Endothelial cell of umbilical vein (primary cell): ENCODE measurements at regions not wholly inside any gene's neighbourhood (a gene's known extent, or its start where the extent isn't known, plus 50 kb on each side); places are given as distances from the start of the nearest gene placed in this dataset.

ENCODE experiments used
- CTCF ChIP-seq, 2 donors: IDR thresholded peaks; 1 replicate in 1 of 2; 2 replicates in 1 of 2; pipeline ENCODE4 v1.5.1; 2011; ENCODE audit warnings: low read length in 2 of 2, mild to moderate bottlenecking in 2 of 2, moderate library complexity in 2 of 2, control low read depth in 1 of 2, inconsistent platforms in 1 of 2, low read depth in 1 of 2; ENCODE audit not compliant: insufficient read depth in 1 of 2; ENCODE audit errors: extremely low read depth in 1 of 2
- EZH2 ChIP-seq: IDR thresholded peaks from 2 replicates; pipeline ENCODE4 v1.6.1; 2012; ENCODE audit warnings: borderline replicate concordance, low read depth, mild to moderate bottlenecking, moderate library complexity, low read length, inconsistent platforms; ENCODE audit not compliant: severe bottlenecking
- FOS ChIP-seq: IDR thresholded peaks from 2 replicates; pipeline ENCODE4 v1.6.1; 2011; ENCODE audit warnings: mild to moderate bottlenecking, low read length, moderate library complexity, borderline replicate concordance; ENCODE audit not compliant: insufficient read depth
- MYC ChIP-seq: IDR thresholded peaks from one replicate; pipeline ENCODE4 v1.6.1; 2011; ENCODE audit warnings: mild to moderate bottlenecking, low read depth, low read length
- POLR2A ChIP-seq: IDR thresholded peaks from 2 replicates; pipeline ENCODE4 v1.6.1; 2012; ENCODE audit warnings: low read depth, mild to moderate bottlenecking, control low read depth, low read length
- POLR2AphosphoS5 ChIP-seq: IDR thresholded peaks from 2 replicates; pipeline ENCODE4 v1.6.1; 2012; ENCODE audit warnings: low read depth, mild to moderate bottlenecking, control low read depth, low read length, moderate library complexity; ENCODE audit not compliant: insufficient read depth
- TF ChIP-seq, protein P1 (sequence below): IDR thresholded peaks from 2 replicates; pipeline ENCODE4 v1.6.1; 2011; ENCODE audit not compliant: insufficient read depth, insufficient read length

- TF ChIP-seq, protein P1, sequence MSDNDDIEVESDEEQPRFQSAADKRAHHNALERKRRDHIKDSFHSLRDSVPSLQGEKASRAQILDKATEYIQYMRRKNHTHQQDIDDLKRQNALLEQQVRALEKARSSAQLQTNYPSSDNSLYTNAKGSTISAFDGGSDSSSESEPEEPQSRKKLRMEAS = no peak
- TF ChIP-seq CTCF (IDR thresholded peaks at IDR 0.05; ENCODE audit: extremely low read depth in 1 of 2, insufficient read depth in 1 of 2, low read depth in 1 of 2, low read length in 2 of 2) = no peak
- TF ChIP-seq FOS = no peak
- TF ChIP-seq EZH2 = no peak
- TF ChIP-seq POLR2A = no peak
- TF ChIP-seq POLR2AphosphoS5 = no peak
- TF ChIP-seq MYC = no peak
Observed at GRCh38 chr18:24954341-24954740, 397.6 kb downstream of the ZNF521 start.
